GDM1 (cell line): ENCODE measurements at regions not wholly inside any gene's neighbourhood (a gene's known extent, or its start where the extent isn't known, plus 50 kb on each side); places are given as distances from the start of the nearest gene placed in this dataset.

ENCODE experiments used
- DNase-seq: peaks from one replicate; lab custom pipeline; 2025; lab: John Stamatoyannopoulos, UW

DNA sequence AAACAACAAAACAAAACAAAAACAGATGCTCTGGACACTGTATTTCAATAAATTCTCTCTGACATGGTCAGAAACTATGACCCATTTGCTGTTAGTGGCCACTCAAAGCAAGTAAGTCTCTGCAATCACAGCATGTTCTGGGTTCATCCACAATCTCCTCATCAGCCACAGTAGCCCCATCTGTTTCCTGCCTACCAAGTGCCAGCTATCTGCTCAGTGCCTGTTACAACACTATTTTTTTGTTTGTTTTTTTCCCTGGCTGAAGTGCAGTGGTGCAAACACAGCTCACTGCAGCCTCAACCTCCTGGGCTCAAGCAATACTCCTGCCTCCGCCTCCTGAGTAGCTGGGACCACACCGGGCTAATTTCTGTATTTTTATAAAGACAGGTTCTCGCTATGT is 137.9 kb downstream of the SOX9 start:
- DNase-seq: no peak

DNA sequence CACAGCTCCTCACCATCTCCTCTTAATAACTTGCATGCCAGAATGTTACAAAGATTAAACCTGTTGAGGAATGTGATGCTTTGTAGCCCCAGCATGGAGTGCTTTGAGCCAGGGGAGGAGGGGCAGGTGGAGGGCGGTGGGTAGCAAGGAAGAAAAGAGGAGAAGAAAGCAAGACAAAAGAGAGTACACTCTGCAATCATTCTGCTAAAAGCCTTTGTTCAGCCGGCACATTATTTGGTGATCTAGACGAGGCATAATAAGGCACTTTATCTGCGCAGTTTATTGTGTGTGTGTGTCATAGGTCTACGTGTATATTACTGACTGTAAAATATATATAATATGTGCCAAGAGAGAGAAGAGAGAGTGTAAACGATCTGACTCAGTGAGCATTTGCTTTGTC is 139.1 kb downstream of the SOX9 start:
- DNase-seq: no peak

DNA sequence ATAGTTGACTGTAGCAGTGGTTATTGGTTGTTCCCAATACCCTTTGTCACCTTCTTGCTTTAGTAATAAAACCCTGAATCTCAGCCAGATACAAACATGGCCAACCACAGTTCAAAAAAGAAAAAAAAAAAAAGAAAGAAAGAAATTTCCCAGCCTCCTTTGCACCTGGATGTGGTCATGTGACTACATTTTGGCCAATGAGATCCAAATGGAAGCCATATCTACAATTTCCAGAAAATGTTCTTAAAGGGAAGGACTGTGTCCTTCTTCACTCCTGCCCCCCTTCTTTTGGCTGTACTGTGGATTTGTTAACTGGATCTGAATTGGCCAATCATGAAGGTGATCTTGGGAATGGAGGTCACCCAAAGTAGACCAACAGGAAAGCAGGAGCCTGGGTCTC is 141.9 kb downstream of the SOX9 start:
- no peak for DNase-seq

DNA sequence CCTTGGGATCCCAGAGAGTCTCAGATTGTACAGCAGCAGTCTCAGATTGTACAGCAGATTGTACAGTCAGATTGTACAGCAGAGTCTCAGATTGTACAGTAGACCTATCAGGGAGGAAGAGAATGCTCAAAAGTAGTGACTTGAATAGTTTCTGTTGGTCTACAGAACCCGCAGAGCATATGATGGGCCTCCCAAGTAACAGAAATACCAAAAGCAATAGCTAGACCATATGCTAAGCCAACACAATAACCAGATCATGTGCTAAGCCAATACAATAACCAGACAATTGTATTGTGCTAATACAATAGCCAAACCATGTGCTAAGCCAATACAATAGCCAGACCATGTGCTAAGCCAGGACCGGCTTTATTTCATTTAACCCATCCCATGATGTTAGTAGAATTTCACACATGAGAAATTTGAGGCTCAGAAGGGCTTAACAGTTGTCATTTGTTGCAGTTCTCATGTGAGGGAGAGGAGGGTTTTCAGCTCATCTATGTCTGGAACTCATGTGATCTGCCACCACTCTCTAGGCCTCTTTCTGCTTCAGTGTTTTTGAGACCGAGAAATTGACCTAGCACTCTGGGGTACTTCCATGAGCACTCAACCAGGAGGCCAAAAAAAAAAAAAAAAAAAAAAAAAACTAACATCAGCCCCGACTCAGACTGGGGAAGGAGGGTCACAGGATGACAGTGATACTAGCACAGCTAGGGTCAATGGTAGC is 144.0 kb downstream of the SOX9 start:
- no peak for DNase-seq

DNA sequence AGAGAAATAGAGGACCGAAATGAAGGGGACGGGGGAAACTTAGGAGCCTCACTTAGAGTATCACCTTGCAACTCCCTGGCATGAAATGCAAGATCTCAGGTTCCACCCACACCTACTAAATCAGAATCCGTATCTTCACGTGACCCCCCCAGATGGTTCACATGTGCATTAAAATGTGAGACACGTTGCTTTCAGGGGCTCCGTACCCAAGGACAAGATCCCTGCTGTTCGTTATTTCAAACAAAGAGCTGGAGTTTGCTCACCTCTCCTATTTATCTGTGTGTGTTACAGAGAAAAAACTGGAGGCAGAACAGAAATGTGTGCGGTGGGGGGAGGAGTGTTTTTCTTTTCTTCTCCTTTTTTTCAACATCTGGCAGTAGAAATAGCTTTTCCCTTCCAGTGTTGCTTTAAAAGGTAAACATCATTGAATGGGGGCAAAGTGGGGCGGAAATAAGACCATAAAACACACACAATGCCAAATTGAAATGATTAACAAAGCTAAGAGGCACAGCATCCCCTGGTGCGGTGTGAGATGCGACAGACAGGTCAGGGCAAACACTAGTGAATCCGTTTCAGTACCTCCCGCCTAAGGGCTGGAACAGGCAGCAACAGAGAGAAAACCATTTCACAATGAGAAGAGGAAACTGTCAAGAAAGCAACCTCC is 145.4 kb downstream of the SOX9 start:
- no peak for DNase-seq

DNA sequence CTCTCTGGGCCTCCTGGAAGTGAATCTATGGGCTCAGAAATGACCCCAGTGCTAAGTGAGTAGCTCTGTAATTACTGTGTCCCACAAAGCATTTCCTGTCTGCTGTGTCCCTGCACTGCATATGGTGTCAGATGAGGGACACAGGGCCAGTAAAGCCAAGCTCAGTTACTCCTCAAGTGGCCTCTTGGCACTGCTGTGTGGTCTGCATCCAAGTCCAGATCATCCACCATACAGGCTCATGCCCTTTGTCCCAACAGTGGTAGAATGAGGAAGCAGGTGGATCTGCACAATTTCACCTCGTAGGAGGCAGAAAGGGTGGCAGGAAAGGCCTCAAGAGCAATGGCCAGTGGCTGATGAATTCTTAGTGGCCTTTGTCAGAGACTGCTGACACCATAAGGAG is 146.8 kb downstream of the SOX9 start:
- DNase-seq: no peak

DNA sequence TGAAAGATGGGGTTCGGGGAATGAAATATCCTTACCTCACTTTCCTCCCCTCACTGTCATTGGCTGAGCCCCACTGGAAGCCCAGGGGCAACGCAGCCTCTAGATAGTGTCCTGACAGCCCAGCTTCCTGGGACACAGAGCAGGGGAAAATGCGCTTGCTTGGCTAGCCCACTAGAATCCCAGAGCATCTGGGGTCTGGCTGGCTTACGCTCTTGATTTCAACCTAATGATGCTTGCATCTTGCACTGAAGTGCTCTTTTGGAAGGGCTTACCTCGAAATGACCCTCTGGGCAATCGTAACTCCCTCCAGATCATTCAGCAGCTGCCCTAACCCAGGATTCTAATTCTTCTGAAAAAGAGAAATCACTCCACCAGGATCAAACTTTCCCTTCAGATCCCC is 147.6 kb downstream of the SOX9 start:
- DNase-seq: no peak

DNA sequence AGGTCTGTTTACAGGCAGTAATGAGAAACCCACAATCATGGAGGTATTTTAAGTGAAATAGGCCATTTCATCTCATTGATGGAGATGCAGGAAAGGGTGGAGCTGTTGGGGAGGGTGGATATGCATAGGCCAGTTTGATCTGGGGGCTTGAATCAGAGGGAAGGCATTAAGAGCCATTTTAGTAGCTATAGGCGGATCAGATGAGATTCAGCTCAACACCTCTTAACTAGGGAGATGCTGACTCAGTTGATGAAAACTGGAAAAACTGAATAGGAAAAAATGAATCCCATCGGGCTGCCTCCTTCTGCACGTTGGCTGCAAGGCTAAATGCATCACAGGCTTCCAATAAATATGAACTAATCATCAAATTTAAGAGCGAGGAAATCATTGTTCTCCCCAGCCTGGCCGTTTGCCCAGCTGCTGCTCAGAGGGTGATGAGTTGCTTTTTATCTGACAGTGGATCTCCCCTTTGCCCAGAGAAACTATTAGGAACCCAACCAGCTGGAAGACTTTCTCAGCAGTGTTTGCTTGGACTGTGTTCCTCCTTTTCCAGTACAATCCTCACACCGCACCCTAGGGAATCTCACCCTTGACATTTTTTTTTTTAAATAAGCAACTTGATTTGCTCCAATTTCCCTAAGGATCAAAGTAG is 149.6 kb downstream of the SOX9 start:
- no peak for DNase-seq

DNA sequence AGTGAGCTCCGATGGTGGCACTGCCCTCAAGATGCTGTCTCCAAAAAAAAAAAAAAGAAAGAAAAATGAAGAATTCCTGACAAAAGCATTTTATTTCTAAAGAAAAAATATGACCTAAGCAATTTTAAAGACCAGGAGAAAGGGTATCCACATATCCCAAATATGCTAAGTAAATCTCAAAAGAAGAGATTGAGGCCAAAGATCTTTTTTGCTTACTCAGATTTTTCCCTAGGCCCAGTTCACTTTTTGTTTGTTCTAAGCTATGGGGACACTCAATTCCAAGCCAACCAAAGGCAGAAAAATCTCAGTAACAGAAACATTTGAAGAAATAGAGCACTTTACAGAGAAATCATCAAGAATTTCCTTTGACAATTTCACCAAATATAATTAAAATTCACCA is 150.8 kb downstream of the SOX9 start:
- no peak for DNase-seq

DNA sequence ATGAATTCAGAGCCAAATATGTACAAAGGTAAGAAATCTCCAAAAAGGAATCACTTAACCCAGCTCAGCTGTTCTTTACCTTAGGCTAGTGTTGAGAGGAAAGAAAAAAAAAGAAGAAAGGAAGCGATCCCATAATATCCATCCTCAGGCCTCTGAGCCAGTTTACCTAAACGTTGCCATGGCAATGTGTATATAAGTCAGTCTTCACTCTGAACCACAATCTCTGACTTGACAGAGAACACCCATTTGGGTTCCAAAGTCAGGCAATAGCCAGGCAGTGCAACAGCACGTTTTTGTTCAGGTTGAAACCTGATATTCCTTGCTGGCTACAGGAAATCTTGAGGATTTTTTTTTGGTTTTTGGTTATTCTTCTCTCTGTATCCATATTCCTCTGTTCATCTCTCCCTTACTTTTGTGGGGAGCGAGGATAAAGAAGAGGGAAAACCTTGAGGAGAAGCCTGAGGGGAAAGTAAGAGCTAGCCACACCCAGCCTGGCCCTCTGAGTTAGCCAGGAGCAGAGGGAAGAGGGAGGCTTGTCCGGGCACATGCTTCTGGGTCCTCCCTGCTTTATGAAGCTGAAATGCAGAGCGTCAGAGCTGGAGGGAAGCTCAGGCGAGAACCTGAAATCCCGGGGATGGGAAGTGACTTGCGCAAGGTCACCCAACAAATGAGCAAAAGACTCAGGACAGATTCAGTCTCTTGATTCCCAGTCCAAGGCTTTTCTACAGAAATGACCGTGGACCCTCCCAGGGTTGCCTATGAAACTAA is 152.7 kb downstream of the SOX9 start:
- DNase-seq: no peak

DNA sequence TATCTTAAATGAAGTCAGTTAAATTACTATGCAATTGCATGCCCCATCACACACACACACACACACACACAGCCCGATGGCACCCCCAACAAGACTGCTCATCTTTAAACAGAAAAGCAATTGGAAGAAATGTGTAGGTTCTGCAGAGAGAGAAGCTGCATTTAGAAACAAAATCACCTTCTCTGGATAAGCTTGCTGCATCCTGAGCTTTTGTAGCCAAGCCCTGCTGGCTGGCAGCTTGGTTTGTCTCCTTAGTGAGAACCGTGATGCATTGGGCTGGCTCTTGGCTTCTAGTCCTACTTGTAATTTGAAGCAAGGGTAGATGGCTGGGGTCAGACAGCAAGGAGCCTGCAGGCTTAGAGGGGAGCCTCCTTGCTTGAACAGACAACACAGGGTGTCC is 153.8 kb downstream of the SOX9 start:
- DNase-seq: no peak

DNA sequence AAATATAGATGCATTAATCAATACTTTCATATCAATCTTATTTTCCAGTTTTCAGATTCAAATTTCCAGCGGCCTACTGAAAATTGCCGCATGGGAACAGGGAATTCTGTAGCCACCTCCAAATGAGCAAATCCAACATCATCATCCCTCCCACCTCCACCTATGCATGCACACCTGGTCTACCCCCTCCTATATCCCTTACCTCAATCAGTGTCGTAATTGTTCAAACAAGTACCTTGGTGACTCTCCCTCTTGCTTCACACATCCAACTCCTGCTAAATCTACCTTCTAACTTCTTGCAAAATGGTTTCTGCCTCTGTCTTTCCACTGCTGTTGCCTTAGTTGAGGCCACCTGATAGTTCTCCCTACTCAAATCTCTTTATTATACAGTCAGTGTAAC is 160.1 kb downstream of the SOX9 start:
- no peak for DNase-seq

DNA sequence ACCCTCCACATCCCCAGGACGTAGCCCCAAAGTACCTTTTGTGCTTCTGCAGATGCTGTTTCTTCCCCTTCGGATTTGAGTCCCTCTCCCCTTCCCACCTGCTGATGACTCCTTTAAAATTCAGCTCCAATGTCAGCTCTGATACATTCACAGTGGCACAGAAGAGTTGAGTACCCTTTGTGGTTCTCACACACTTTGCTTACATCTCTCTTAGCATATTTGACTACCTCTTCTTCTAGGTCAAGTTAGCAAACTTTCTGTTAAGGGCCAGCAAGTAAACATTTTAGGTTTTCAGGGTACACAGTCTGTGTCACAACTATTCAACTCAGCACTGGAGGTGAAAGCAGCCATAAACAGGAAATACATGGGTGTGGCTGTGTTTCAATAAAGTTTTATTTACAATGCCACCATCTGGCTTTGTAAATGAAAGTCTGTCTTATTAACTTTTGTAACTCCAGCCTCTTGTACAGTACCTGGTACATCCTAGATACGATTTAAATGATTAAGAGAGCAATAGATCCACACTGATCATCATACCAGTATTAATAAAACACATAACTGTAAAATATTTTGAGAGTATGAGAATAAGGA is 161.7 kb downstream of the SOX9 start:
- DNase-seq: no peak

DNA sequence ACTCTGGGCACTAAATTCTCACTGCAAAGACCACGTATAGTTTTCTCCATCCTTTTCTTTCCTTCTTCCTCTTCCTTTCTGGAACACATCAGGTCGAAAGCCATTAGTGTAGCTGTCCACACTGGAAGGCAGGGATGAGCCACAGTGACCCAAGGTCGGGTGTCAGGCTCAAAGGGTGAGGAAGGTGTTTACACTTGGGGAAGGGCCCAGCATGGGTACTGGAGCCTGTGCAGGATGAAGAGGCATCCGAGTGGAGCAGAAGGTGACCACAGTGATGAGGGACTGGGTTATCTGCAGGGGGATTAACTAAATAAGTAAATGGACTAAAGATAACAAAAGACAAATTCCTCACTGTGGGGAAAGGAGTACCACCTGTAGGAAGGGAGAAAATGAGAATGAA is 164.0 kb downstream of the SOX9 start:
- no peak for DNase-seq

DNA sequence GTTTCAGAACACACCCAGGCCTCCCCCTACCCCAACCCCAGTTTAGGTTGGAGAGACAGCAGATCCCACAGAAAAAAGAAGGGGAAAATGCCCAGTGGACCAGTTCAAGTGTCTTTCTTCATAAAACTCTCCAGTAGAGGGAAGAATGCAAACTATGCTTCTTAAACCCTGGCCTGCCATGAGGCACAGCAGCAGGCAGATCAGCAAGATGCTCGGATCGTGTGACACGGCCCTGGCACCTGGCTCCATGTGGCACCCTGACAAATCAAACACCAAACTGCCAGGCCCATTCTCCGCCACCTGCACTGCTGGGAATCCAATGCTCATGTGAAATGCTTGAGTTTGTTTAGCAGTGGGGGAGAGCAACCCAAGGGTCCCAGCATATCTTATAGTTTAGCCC is 166.8 kb downstream of the SOX9 start:
- DNase-seq: no peak

DNA sequence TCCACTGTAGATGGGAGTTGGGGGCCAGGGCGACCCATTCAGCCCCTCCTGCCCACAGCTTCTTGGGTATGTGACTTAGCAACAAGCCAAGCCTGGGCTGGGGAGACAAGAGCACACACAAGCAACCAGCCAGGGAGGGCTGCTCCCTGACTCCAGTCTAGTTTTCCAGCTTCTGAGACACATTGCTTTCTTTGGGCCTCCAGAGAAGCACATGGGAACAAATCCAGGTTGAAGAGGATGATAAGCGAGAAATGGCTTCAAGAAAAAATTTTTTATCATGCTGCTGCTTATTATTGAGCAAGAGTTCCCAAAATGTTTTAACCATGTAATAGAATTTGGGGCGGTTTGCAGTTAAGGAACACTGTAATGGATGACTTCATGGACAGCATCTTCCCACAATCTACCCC is 173.7 kb downstream of the SOX9 start:
- no peak for DNase-seq

DNA sequence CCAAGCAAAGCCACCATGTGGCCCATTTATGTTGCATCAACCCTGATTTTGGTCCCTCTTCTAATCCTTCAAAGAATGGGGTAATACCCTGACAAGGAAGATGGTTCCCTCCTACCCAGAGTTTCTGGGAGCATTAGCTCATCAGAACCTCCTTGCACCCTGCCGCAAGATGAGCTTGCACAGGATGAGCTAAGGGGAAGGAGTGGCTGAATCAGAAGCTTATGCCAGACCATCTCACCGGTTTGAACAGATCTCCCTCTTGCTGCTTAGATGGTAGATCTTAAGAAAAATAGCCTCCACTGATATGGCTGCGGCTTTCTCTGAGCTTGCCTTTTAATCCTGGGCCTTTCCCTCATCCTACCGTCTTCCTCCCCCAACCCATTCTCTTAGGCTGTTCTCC is 175.1 kb downstream of the SOX9 start:
- no peak for DNase-seq

DNA sequence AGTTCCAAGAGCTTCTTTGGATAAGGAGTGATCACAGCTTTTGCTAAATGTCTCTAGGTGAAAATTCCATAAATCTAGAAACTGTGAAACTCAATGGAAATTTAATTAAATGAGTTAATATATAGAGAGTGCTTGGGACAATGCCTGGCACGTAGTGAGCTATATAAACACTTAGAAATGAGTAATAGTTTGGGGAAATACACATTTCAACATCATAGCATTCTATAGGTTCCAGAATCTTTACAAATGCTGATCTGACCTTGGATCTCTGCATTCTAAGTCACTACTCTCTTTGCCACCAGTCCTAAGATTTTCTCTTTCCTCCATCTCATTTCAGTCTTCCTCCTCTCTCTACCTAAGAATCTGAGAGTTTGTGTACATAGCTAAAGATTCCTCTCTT is 175.6 kb downstream of the SOX9 start:
- no peak for DNase-seq

DNA sequence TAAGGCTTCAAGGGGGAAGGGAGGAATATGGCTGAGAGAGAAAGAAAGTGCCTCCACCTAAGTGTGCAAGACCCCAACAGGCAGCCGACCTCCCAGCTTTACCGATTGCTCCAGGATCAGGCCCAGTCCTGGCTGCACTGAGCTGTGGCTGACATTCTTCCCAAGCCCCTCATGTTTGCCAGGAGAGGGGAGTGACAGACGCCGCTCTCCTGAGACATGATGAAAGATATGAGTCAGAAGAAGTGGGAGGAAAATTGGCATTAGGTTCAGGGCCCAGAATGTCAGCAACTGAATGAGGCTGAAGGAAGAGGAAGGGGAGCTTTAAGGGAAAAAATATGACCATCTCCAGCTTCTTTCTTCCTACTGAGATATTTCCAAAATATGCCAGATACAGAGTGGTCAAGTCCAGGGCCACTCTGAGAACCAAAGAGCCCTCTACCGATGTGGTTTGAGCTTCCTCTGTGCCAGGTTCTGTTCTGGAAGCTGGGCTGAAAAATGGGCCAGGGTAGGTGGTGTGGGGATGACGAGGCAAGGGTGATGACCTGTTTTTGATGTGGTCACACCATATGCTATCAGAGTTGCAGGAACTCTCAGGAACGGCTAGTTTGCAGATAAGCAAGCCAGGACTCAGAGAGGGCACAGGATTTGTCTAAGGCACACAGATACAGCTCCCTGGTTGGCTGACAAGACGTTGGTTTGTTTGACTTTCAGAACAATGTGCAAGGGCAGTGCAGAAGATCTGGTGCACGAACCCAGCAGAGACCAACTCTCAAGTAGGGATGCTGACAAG is 176.7 kb downstream of the SOX9 start:
- DNase-seq: no peak

DNA sequence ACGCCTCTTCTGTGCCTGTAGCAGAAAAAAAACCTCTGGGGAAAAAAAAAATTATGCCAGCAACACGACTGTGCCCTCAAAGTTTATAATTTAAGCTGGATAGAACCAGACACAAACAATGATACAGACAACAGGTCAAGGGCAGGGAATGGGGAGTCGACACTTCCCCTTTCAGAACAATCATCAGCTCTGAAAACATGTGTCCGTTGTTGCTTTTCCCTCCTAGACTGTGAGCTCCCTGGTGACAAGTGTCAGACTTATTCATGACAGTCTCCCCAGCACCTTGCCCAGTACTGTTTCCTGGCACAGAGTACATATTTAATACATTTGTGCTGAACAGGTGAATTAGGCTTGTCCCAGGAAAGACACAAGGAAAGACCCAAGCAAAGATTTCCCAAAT is 178.3 kb downstream of the SOX9 start:
- no peak for DNase-seq

DNA sequence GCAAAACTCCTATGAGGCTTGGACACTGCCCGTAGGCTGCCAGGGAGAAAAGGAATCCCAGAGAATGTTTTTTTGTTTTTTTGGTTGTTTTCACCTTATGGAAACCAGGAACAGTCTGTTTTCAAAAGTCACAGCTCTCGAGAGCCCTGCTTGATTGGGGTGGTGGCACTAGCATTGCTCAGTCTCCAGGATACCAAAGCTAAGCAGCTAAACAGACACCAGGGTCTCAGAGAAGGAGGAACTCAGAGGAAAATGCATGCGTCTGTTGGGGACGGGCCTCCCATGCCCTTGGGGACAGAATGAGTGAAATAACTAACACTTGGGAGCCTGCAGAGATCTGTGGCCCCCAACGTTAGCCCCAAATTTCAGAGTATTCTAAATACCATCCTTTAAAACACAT is 178.8 kb downstream of the SOX9 start:
- DNase-seq: no peak

DNA sequence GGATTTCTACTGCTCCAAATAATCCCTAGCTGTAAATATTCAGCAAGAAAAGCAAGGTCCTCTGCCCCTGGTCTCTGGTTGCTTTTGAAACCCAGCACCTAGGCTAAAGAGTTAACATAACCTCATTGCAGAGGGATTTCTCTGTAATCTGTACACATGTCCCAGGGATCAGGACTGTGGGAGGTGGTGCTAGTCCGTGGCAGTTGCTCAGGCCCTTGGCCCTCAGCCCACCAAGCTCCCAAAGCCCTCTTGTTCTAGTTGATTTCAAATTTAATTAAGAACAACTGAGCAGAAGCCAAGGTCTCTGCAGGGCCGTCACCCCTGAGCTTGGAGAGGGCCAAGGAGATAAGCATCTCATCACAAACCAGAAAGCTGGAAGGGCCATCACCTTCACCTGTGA is 181.1 kb downstream of the SOX9 start:
- DNase-seq: no peak
